Fibroblast of lung (primary cell): ENCODE measurements at regions not wholly inside any gene's neighbourhood (a gene's known extent, or its start where the extent isn't known, plus 50 kb on each side); places are given as distances from the start of the nearest gene placed in this dataset.

ENCODE experiments used
- DNase-seq, 2 donors: peaks; one replicate each; pipeline versions ENCODE4 v3.0.0 to v3.0.0-alpha.2; 2010; ENCODE audit warnings: low read depth in 2 of 2
- H2AFZ ChIP-seq: 2 replicates; pipeline ENCODE4 v1.5.1; 2012; ENCODE audit warnings: low read length, control low read depth, inconsistent platforms
- H3K27ac ChIP-seq: 2 replicates; pipeline ENCODE4 v1.5.1; 2011; ENCODE audit warnings: low read length, control low read depth; ENCODE audit not compliant: insufficient read depth
- H3K27me3 ChIP-seq: 2 replicates; pipeline ENCODE4 v1.5.1; 2011; ENCODE audit warnings: mild to moderate bottlenecking, low read length; ENCODE audit not compliant: control insufficient read depth, insufficient read depth
- H3K36me3 ChIP-seq: 2 replicates; pipeline ENCODE4 v1.5.1; 2011; ENCODE audit warnings: low read length; ENCODE audit not compliant: control insufficient read depth, insufficient read depth
- H3K4me1 ChIP-seq: 2 replicates; pipeline ENCODE4 v1.5.1; 2011; ENCODE audit warnings: low read length; ENCODE audit not compliant: control insufficient read depth, insufficient read depth; ENCODE audit errors: extremely low read depth
- H3K4me2 ChIP-seq: 2 replicates; pipeline ENCODE4 v1.5.1; 2011; ENCODE audit warnings: low read length, control low read depth; ENCODE audit not compliant: insufficient read depth; ENCODE audit errors: extremely low read depth
- H3K4me3 ChIP-seq, 4 experiments: fragments of 200-600 bp in 1 of 4; sonication (generic) in 1 of 4; replicated peaks in 1 of 4; 2 replicates each; pipeline ENCODE4 v1.5.1; 2011 to 2016; ENCODE audit warnings: low read length in 4 of 4, low read depth in 3 of 4, mild to moderate bottlenecking in 3 of 4, control low read depth in 2 of 4, inconsistent platforms in 1 of 4, mixed read lengths in 1 of 4; ENCODE audit not compliant: insufficient read depth in 1 of 4; ENCODE audit errors: control extremely low read depth in 1 of 4
- H3K79me2 ChIP-seq: 2 replicates; pipeline ENCODE4 v1.5.1; 2012; ENCODE audit warnings: mild to moderate bottlenecking, low read length, inconsistent platforms; ENCODE audit not compliant: control insufficient read depth, insufficient read depth
- H3K9ac ChIP-seq: 2 replicates; pipeline ENCODE4 v1.5.1; 2011; ENCODE audit warnings: mild to moderate bottlenecking, low read length, control low read depth; ENCODE audit not compliant: insufficient read depth
- H3K9me3 ChIP-seq: 2 replicates; pipeline ENCODE4 v1.5.1; 2012; ENCODE audit warnings: low read depth, low read length; ENCODE audit not compliant: control insufficient read depth, insufficient read depth
- H4K20me1 ChIP-seq: 2 replicates; pipeline ENCODE4 v1.5.1; 2011; ENCODE audit warnings: low read length; ENCODE audit not compliant: control insufficient read depth, insufficient read depth; ENCODE audit errors: extremely low read depth
- CTCF ChIP-seq, 2 donors: IDR thresholded peaks in 1 of 2; conservative IDR thresholded peaks in 1 of 2; 1 replicate in 1 of 2; 2 replicates in 1 of 2; pipeline ENCODE4 v1.5.1; 2011 to 2012; ENCODE audit warnings: low read length in 2 of 2, control low read depth in 1 of 2, inconsistent platforms in 1 of 2, low read depth in 1 of 2, mild to moderate bottlenecking in 1 of 2
- EZH2 ChIP-seq: IDR thresholded peaks from 2 replicates; pipeline ENCODE4 v1.5.1; 2012; ENCODE audit warnings: low read length, control low read depth, mild to moderate bottlenecking; ENCODE audit errors: missing control alignments

DNA sequence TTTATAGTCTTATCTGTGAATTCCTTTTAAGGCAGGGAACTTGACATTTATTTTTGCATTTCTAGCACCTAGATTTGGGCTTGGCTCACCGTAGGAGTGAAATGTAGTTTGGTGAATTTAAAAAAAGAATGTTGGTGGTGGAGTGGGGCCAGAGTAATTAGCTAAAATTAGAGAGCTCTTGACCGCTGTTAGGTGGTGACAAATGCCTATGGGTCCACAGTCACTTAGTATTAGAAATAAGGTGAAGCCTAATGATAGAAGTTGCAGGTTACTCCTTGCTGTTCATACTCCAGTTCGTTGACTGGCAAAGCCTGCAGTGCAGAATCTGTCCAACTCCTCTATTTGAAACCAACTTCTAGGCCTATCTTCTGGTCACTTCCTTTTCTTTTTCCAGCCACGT is 318.8 kb upstream of the NRIP1 start:
- Histone ChIP-seq H3K4me1 (no peaks in the 10 kb centered on the region), H3K4me3 (no peak overlapping the region), H3K9ac (no peak overlapping the region), H3K79me2 (no peaks in the 10 kb centered on the region), H4K20me1 (no peaks in the 10 kb centered on the region), H3K4me2 (no peak overlapping the region), H3K36me3 (no peaks in the 10 kb centered on the region), H3K27ac (no peak overlapping the region), H3K9me3 (no peaks in the 10 kb centered on the region), H2AFZ (no peak overlapping the region), H3K27me3 (no peaks in the 10 kb centered on the region)
- TF ChIP-seq EZH2 = no peak
- DNase-seq = no peak

GRCh38 chr21:15390049-15390448 is 325.2 kb upstream of the NRIP1 start:
- Histone ChIP-seq H3K27ac (no peak overlapping the region), H3K27me3 (no peaks in the 10 kb centered on the region), H3K4me2 (no peak overlapping the region), H3K79me2 (no peaks in the 10 kb centered on the region), H3K9me3 (no peaks in the 10 kb centered on the region), H2AFZ (no peak overlapping the region), H4K20me1 (no peaks in the 10 kb centered on the region), H3K9ac (no peak overlapping the region), H3K4me3 (no peak overlapping the region), H3K4me1 (no peaks in the 10 kb centered on the region), H3K36me3 (no peaks in the 10 kb centered on the region)
- no peak for TF ChIP-seq EZH2
- no peak for TF ChIP-seq CTCF (conservative IDR thresholded peaks at IDR 0.05 in 1 of 2, IDR thresholded peaks at IDR 0.05 in 1 of 2; ENCODE audit: low read depth in 1 of 2, low read length in 2 of 2)
- DNase-seq = no peak

DNA sequence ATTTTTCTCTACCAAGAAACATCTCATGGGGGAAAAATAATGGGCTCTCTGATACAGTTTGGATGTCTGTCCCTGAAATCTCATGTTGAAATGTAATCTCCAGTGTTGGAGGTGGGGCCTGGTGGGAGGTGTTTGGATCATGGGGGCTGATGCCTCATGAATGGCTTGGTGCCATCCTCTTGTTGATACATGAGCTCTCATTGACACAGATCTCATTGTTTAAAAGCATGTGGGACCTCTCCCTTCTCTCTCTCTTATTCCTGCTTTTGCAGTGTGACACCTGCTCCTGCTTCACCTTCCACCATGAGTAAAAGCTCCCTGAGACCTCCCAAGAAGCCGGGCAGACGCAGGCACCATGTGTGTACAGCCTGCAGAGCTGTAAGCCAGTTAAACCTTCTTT is 332.5 kb upstream of the NRIP1 start:
- H4K20me1 ChIP-seq = no peaks in the 10 kb centered on the region
- H3K4me1 ChIP-seq = no peaks in the 10 kb centered on the region
- no peak overlapping the region for H3K4me3 ChIP-seq
- DNase-seq = no peak
- no peaks in the 10 kb centered on the region for H3K27me3 ChIP-seq
- H3K27ac ChIP-seq = no peak overlapping the region
- no peak for TF ChIP-seq EZH2
- no peak for TF ChIP-seq CTCF (conservative IDR thresholded peaks at IDR 0.05 in 1 of 2, IDR thresholded peaks at IDR 0.05 in 1 of 2; ENCODE audit: low read depth in 1 of 2, low read length in 2 of 2)
- H3K4me2 ChIP-seq = no peak overlapping the region
- H3K79me2 ChIP-seq = no peaks in the 10 kb centered on the region
- H3K36me3 ChIP-seq = no peaks in the 10 kb centered on the region
- H3K9me3 ChIP-seq = no peaks in the 10 kb centered on the region
- no peak overlapping the region for H3K9ac ChIP-seq
- H2AFZ ChIP-seq = no peak overlapping the region

- DNase-seq = peak in 1 of 2 donors; percentile 21
- Histone ChIP-seq H2AFZ (no peak overlapping the region), H3K9me3 (no peaks in the 10 kb centered on the region), H3K36me3 (no peaks in the 10 kb centered on the region), H4K20me1 (no peaks in the 10 kb centered on the region), H3K79me2 (no peaks in the 10 kb centered on the region), H3K27ac (no peak overlapping the region), H3K27me3 (no peaks in the 10 kb centered on the region), H3K4me1 (no peaks in the 10 kb centered on the region), H3K9ac (no peak overlapping the region), H3K4me2 (no peak overlapping the region), H3K4me3 (no peak overlapping the region)
- TF ChIP-seq EZH2 = no peak
- TF ChIP-seq CTCF (conservative IDR thresholded peaks at IDR 0.05 in 1 of 2, IDR thresholded peaks at IDR 0.05 in 1 of 2; ENCODE audit: low read depth in 1 of 2, low read length in 2 of 2) = no peak
Observed at GRCh38 chr21:15400905-15401304, 328.9 kb upstream of the USP25 start.
